HUES6 (cell line): ENCODE measurements at regions not wholly inside any gene's neighbourhood (a gene's known extent, or its start where the extent isn't known, plus 50 kb on each side); places are given as distances from the start of the nearest gene placed in this dataset.

ENCODE experiments used
- H3K27ac ChIP-seq: 2 replicates; pipeline ENCODE4 v1.7.0; 2013; ENCODE audit warnings: low read depth, mild to moderate bottlenecking, low read length, inconsistent platforms
- H3K27me3 ChIP-seq: 2 replicates; pipeline ENCODE4 v1.6.1; 2013; ENCODE audit warnings: low read length; ENCODE audit not compliant: control insufficient read depth, insufficient read depth
- H3K36me3 ChIP-seq: 2 replicates; pipeline ENCODE4 v1.6.1; 2013; ENCODE audit warnings: low read length; ENCODE audit not compliant: control insufficient read depth, insufficient read depth
- H3K4me1 ChIP-seq: 2 replicates; pipeline ENCODE4 v1.6.1; 2013; ENCODE audit warnings: low read length; ENCODE audit not compliant: control insufficient read depth, insufficient read depth
- H3K4me3 ChIP-seq: 2 replicates; pipeline ENCODE4 v1.5.1; 2013; ENCODE audit warnings: low read depth, low read length
- H3K9ac ChIP-seq: one replicate; pipeline ENCODE4 v1.6.1; 2013; ENCODE audit warnings: mild to moderate bottlenecking, low read length
- H3K9me3 ChIP-seq: 2 replicates; pipeline ENCODE4 v1.6.1; 2013; ENCODE audit warnings: low read depth, low read length; ENCODE audit not compliant: control insufficient read depth, insufficient read depth

- Histone ChIP-seq H3K9ac (no peak overlapping the region), H3K4me3 (no peak overlapping the region), H3K9me3 (no peaks in the 10 kb centered on the region), H3K4me1 (peaks cover 9% of the 10 kb centered on the region; the same call in 1 of the 2 replicates), H3K27me3 (no peaks in the 10 kb centered on the region), H3K27ac (no peak overlapping the region), H3K36me3 (no peaks in the 10 kb centered on the region)
These were observed 293.9 kb downstream of the C7orf25 start for GRCh38 chr7:42617806-42618457.

- H3K4me1 ChIP-seq, result peaks cover 9% of the 10 kb centered on the region; the same call in 1 of the 2 replicates
- no peak overlapping the region for H3K4me3 ChIP-seq
- H3K27ac ChIP-seq, result no peak overlapping the region
- no peaks in the 10 kb centered on the region for H3K9me3 ChIP-seq
- H3K9ac ChIP-seq, result no peak overlapping the region
- no peaks in the 10 kb centered on the region for H3K27me3 ChIP-seq
- H3K36me3 ChIP-seq, result no peaks in the 10 kb centered on the region
These were observed 294.7 kb downstream of the C7orf25 start for GRCh38 chr7:42617071-42617765.

- Histone ChIP-seq H3K27me3 (no peaks in the 10 kb centered on the region), H3K4me1 (peaks cover 9% of the 10 kb centered on the region; the same call in 1 of the 2 replicates), H3K27ac (no peak overlapping the region), H3K9me3 (no peaks in the 10 kb centered on the region), H3K9ac (no peak overlapping the region), H3K36me3 (no peaks in the 10 kb centered on the region), H3K4me3 (no peak overlapping the region)
These were observed 297.2 kb downstream of the C7orf25 start for GRCh38 chr7:42614636-42615035.

- Histone ChIP-seq H3K27me3 (no peaks in the 10 kb centered on the region), H3K36me3 (no peaks in the 10 kb centered on the region), H3K4me1 (no peaks in the 10 kb centered on the region; the same call in 1 of the 2 replicates), H3K27ac (no peak overlapping the region), H3K9ac (no peak overlapping the region), H3K4me3 (no peak overlapping the region), H3K9me3 (no peaks in the 10 kb centered on the region)
These were observed 299.9 kb downstream of the C7orf25 start for GRCh38 chr7:42611961-42612360.

GRCh38 chr7:42611289-42611928 lies 300.5 kb downstream of the C7orf25 start:
- H3K9me3 ChIP-seq, result no peaks in the 10 kb centered on the region
- H3K4me3 ChIP-seq, result no peak overlapping the region
- H3K27me3 ChIP-seq, result no peaks in the 10 kb centered on the region
- no peaks in the 10 kb centered on the region for H3K4me1 ChIP-seq
- no peaks in the 10 kb centered on the region for H3K36me3 ChIP-seq
- no peak overlapping the region for H3K27ac ChIP-seq
- H3K9ac ChIP-seq, result no peak overlapping the region

GRCh38 chr7:42606193-42606905 lies 305.5 kb downstream of the C7orf25 start:
- no peaks in the 10 kb centered on the region for H3K27me3 ChIP-seq
- no peak overlapping the region for H3K9ac ChIP-seq
- no peaks in the 10 kb centered on the region for H3K36me3 ChIP-seq
- no peaks in the 10 kb centered on the region for H3K4me1 ChIP-seq
- no peak overlapping the region for H3K27ac ChIP-seq
- no peak overlapping the region for H3K4me3 ChIP-seq
- peaks cover 3% of the 10 kb centered on the region; the same call in 1 of the 2 replicates for H3K9me3 ChIP-seq

- Histone ChIP-seq H3K36me3 (no peaks in the 10 kb centered on the region), H3K9ac (no peak overlapping the region), H3K27ac (no peak overlapping the region), H3K27me3 (no peaks in the 10 kb centered on the region), H3K9me3 (peaks cover 3% of the 10 kb centered on the region; the same call in 1 of the 2 replicates), H3K4me1 (no peaks in the 10 kb centered on the region), H3K4me3 (no peak overlapping the region)
These were observed 306.3 kb downstream of the C7orf25 start for GRCh38 chr7:42605406-42606192.

GRCh38 chr7:42603496-42603895 lies 308.4 kb downstream of the C7orf25 start:
- H3K27me3 ChIP-seq, result no peaks in the 10 kb centered on the region
- H3K36me3 ChIP-seq, result no peaks in the 10 kb centered on the region
- H3K27ac ChIP-seq, result no peak overlapping the region
- H3K9ac ChIP-seq, result no peak overlapping the region
- H3K4me1 ChIP-seq, result no peaks in the 10 kb centered on the region
- H3K4me3 ChIP-seq, result no peak overlapping the region
- peaks cover 3% of the 10 kb centered on the region; the same call in 1 of the 2 replicates for H3K9me3 ChIP-seq

GRCh38 chr7:42597300-42597699 lies 314.6 kb downstream of the C7orf25 start:
- no peak overlapping the region for H3K4me3 ChIP-seq
- no peaks in the 10 kb centered on the region for H3K4me1 ChIP-seq
- H3K36me3 ChIP-seq, result no peaks in the 10 kb centered on the region
- H3K27ac ChIP-seq, result no peak overlapping the region
- no peaks in the 10 kb centered on the region for H3K27me3 ChIP-seq
- no peak overlapping the region for H3K9ac ChIP-seq
- peaks cover 11% of the 10 kb centered on the region for H3K9me3 ChIP-seq

- H3K4me3 ChIP-seq, result no peak overlapping the region
- H3K4me1 ChIP-seq, result no peaks in the 10 kb centered on the region
- peaks cover 12% of the 10 kb centered on the region for H3K9me3 ChIP-seq
- no peaks in the 10 kb centered on the region for H3K27me3 ChIP-seq
- no peak overlapping the region for H3K27ac ChIP-seq
- H3K9ac ChIP-seq, result no peak overlapping the region
- no peaks in the 10 kb centered on the region for H3K36me3 ChIP-seq
These were observed 315.1 kb downstream of the C7orf25 start for GRCh38 chr7:42596737-42597136.
